GM18870 (cell line): ENCODE measurements at regions not wholly inside any gene's neighbourhood (a gene's known extent, or its start where the extent isn't known, plus 50 kb on each side); places are given as distances from the start of the nearest gene placed in this dataset.

ENCODE experiments used
- ATAC-seq: cut with Tn5 transposase; IDR thresholded peaks from one replicate; pipeline ENCODE4 v1.9.1; 2021; ENCODE audit warnings: moderate library complexity; ENCODE audit not compliant: unreplicated experiment

GRCh38 chr17:77495575-77495974 is 354.8 kb downstream of the SEC14L1 start:
- no peak for ATAC-seq

GRCh38 chr17:77496401-77496801 is 355.6 kb downstream of the SEC14L1 start:
- ATAC-seq, result no peak

GRCh38 chr17:77496831-77497577 is 356.2 kb downstream of the SEC14L1 start:
- no peak for ATAC-seq

GRCh38 chr17:77497578-77497934 is 356.8 kb downstream of the SEC14L1 start:
- no peak for ATAC-seq

DNA sequence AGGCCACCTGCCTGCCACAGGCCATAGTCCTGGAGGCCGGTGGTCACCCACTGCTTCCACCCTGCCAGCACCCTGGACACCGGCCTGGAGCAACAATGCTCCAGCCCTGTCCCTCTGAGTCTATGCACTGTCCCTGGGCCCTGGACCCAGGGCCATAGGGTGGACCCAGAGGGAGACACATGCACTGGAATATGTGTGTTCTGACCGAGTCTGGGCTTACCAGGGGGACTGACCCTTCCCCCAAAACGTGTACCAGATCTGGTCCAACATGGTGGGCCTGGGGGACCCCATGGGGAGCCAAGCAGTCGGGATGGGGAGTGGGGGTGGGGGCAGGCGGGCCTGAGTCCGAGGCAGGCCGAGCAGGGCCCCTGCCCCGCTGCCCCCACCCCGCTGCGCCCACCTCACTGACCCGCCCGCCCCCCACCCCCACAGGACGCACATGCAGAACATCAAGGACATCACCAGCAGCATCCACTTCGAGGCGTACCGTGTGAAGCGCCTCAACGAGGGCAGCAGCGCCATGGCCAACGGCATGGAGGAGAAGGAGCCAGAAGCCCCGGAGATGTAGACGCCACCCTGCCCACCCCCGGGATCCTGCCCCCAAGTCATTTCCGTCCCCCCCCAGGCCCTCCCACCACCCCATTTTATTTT is 357.4 kb downstream of the SEC14L1 start:
- no peak for ATAC-seq

- ATAC-seq, result no peak
Observed at GRCh38 chr17:77498791-77499698, 358.3 kb downstream of the SEC14L1 start.

GRCh38 chr17:77499699-77500435 is 359.1 kb downstream of the SEC14L1 start:
- ATAC-seq, result no peak

DNA sequence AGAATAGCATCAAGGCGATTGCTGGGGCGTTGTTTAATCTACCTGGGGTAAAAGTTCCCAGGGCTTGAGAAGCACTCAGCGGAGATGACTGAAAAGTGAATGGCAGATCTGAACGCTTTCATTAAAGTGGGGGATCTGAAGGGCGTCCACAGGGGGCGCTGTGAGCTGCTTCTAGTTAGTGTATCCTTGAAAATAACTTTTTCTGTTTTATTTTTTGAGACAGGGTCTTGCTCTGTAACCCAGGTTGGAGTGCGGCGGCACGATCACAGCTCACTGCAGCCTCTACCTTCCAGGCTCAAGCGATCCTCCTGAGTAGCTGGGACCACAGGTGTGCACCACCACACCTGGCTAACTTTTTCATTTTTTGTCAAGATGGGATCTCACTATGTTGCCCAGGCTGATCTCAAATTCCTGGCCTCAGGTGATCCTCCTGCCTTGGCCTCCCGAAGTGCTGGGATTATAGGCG is 360.4 kb downstream of the SEC14L1 start:
- ATAC-seq, result no peak

DNA sequence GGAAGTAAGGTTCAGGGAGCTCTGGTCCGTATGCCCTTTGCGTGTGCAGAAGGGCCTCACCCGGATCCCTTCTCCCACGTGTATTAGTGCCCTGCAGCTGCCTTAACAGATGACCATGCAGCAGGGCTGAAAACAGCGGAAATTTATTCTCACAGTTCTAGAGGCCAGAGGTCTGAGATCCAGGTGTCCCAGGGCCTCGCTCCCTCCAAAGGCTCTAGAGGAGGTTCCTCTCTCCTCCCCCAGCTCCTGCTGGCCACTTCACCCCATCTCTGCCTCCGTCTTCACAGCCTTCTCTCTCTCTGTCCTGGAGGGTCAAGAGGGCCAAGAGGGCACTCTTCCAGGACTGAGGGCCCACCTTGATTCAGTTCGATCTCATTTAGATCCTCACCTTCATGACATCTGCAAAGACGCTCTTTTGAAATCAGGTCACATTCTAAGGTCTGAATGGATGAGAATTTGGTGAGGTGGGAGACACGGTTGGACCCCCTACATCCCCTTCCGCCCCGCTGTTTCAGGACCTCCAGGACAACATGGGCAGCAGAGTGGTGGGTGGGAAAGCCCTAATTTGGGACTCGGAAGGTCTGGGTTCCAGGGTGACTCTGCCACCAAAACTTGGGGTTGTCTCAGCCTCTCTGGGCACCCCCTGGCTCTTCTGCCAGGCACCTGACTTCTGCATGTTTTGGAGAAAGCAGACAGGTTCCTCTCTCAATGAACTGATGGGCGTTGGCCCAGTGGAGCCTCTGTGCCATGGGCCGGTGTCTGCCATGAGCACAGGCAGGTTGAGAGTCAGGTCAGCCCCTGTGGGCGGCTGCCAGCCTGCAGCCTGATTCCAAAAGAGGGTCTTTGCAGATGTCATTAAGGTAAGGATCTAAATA is 361.2 kb downstream of the SEC14L1 start:
- ATAC-seq, result no peak

DNA sequence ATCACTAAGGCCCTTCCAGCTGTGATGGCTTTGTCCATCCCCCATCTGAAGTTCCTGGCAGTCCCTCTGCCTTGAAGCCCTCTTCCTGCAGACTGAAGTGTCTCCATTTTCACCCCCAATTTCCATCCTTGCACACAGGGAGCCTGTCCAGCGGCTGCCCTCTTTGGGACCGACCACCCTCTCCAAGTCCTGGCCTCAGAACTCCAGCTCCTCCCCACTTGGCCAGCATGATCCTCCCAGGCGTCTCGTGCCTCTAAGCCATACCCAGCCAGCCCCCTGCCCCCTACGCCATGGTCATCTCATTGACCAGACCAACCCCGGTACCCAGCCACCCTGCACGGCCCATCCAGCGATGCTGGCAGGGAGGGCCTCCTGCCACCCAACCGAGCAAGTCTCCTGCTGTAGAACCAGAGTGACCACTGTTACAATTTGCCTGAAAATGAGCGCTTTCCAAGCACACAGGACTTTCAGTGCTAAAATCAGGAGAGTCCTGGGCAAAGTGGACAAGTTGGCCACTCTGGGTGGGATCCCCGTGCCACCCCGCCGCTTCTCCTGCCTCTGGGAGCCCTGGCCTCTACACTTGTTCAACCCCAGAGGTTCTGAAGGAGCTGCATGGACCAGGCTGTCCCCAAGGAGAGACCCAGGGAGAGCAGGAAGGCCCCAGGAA is 362.0 kb downstream of the SEC14L1 start:
- ATAC-seq, result no peak

- no peak for ATAC-seq
Observed at GRCh38 chr17:77503293-77503655, 362.5 kb downstream of the SEC14L1 start.

- ATAC-seq, result no peak
Observed at GRCh38 chr17:77503916-77504651, 363.3 kb downstream of the SEC14L1 start.

DNA sequence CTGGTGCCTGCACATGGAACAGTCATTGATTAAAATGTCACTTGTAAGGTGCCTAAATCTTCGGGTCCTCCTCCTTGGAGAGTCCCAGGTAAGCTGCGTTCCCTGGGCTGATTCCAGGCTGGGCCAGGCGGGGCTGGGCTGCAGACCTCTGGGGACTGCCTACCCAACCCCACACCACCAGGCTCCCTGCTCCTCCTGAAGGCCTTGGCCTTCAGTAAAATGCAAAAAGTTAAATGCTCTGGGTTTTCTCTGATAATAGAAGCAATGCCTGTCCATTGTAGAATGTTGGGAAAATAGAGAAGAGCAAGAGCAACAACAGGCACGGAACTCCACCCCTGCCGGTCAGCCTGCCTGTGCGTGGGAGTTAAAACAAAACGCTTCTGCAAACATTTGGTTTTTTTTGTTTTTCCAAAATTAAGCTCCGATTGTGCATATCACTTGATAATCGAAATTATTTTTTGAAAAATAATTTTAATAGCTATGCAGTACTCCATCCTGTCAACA is 363.9 kb downstream of the SEC14L1 start:
- no peak for ATAC-seq

DNA sequence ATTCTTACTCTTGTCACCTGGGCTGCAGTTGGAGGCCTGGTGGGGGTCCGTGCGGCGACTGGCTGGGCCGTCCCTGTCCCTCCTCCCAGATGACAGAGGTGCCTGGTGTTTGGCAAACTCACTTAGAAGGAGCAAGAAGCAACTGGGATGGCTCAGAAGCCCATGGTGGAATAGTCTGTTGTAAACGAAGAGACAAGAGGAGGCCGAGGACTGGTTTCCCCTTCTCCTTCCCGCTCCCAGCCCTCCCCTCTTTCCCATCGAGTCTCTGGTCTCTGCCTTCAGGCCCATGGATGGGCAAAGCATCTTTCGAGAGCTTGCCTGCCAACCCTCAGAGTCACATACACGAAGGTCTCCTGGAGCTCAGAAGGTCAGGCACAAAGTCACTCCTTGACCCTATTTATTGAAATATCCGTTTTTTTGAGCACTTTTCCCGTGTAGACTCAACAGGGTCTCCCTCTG is 364.4 kb downstream of the SEC14L1 start:
- ATAC-seq, result no peak

GRCh38 chr17:77506371-77506991 is 365.7 kb downstream of the SEC14L1 start:
- no peak for ATAC-seq

- ATAC-seq, result no peak
Observed at GRCh38 chr17:77507111-77507885, 366.5 kb downstream of the SEC14L1 start.

DNA sequence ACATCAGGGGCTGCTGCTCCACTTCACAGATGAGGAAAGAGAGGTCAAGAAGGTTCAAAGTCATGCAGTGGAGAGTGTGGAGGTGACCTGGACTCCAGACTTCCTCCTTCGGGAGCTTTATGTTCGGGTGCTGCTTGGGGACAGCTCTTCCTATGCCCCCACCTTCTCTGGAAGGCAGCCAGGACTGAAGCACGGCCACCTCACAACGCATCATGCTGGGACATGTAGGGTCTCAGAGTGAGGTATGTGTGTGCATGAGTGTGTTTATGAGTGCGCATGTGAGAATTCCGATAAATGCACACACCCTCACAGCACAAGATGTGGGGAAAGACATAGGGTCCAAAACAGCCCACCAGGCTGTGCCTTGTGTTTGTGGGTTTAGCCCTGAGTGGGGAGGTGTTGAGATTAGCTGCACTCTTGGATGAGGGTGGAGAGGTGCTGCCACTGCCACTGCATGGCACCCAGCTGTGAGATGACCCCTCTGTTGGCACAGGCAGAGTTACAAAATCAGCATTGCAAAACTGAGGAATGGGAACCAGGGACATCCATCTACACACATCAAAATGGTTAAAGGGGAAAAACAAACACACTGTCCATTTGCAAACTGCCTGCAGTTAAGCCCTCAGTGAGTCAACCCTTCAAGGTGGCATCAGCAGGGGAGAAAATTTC is 367.4 kb downstream of the SEC14L1 start:
- ATAC-seq, result no peak
